DOHH2 (cell line): ENCODE measurements at regions not wholly inside any gene's neighbourhood (a gene's known extent, or its start where the extent isn't known, plus 50 kb on each side); places are given as distances from the start of the nearest gene placed in this dataset.

Experiments
- H3F3A ChIP-seq: fragments of 200-600 bp; sonication (generic), shearing (Covaris generic); 2 replicates; pipeline ENCODE4 v1.6.0; 2016; ENCODE audit warnings: antibody characterized with exemption, mild to moderate bottlenecking; ENCODE audit not compliant: control insufficient read depth, insufficient read depth
- H3K27ac ChIP-seq: fragments of 200-600 bp; sonication (generic); 2 replicates; pipeline ENCODE4 v1.5.1; 2014; ENCODE audit warnings: low read depth, mild to moderate bottlenecking, low read length, moderate library complexity
- H3K27me3 ChIP-seq: fragments of 200-600 bp; sonication (generic); 2 replicates; pipeline ENCODE4 v1.6.1; 2014; ENCODE audit warnings: mild to moderate bottlenecking, low read length, mixed read lengths; ENCODE audit not compliant: control insufficient read depth
- H3K36me3 ChIP-seq: fragments of 200-600 bp; sonication (generic); 2 replicates; pipeline ENCODE4 v1.6.1; 2014; ENCODE audit warnings: mild to moderate bottlenecking, low read length, moderate library complexity, mixed read lengths; ENCODE audit not compliant: control insufficient read depth
- H3K4me1 ChIP-seq: fragments of 200-600 bp; sonication (generic); 2 replicates; pipeline ENCODE4 v1.6.1; 2014; ENCODE audit warnings: mild to moderate bottlenecking, low read length, mixed read lengths; ENCODE audit not compliant: control insufficient read depth
- H3K4me2 ChIP-seq: fragments of 200-600 bp; sonication (generic); 2 replicates; pipeline ENCODE4 v1.6.0; 2014; ENCODE audit warnings: mild to moderate bottlenecking, low read length, moderate library complexity
- H3K4me3 ChIP-seq: fragments of 200-600 bp; sonication (generic); 2 replicates; pipeline ENCODE4 v1.5.1; 2014; ENCODE audit warnings: mild to moderate bottlenecking, low read length, mixed read lengths
- H3K79me2 ChIP-seq: fragments of 200-600 bp; sonication (generic); 2 replicates; pipeline ENCODE4 v1.6.1; 2014; ENCODE audit warnings: mild to moderate bottlenecking, low read length, mixed read lengths; ENCODE audit not compliant: control insufficient read depth
- H3K9me2 ChIP-seq: fragments of 200-600 bp; sonication (generic); replicated peaks from 2 replicates; pipeline ENCODE4 v1.6.1; 2014; ENCODE audit warnings: mild to moderate bottlenecking, low read length, mixed read lengths; ENCODE audit not compliant: control insufficient read depth
- H3K9me3 ChIP-seq: fragments of 200-600 bp; sonication (generic); 2 replicates; pipeline ENCODE4 v1.6.1; 2014; ENCODE audit warnings: antibody characterized with exemption, low read length, mixed read lengths; ENCODE audit not compliant: control insufficient read depth, insufficient read depth
- H4K20me1 ChIP-seq: fragments of 200-600 bp; sonication (generic); 2 replicates; pipeline ENCODE4 v1.6.0; 2014; ENCODE audit warnings: low read depth, mild to moderate bottlenecking, antibody characterized with exemption, low read length, moderate library complexity; ENCODE audit not compliant: control insufficient read depth, insufficient read depth
- CTCF ChIP-seq: fragments of 200-600 bp; sonication (generic); IDR thresholded peaks from one replicate; pipeline ENCODE4 v1.5.1; 2014; ENCODE audit warnings: antibody characterized with exemption, mild to moderate bottlenecking, low read depth, low read length; ENCODE audit not compliant: poor library complexity, severe bottlenecking
- EZH2phosphoT487 ChIP-seq: fragments of 200-600 bp; sonication (generic); IDR thresholded peaks from 2 replicates; pipeline ENCODE4 v1.6.1; 2017; ENCODE audit warnings: borderline replicate concordance, mild to moderate bottlenecking, antibody characterized with exemption, low read length, moderate library complexity, mixed read lengths

DNA sequence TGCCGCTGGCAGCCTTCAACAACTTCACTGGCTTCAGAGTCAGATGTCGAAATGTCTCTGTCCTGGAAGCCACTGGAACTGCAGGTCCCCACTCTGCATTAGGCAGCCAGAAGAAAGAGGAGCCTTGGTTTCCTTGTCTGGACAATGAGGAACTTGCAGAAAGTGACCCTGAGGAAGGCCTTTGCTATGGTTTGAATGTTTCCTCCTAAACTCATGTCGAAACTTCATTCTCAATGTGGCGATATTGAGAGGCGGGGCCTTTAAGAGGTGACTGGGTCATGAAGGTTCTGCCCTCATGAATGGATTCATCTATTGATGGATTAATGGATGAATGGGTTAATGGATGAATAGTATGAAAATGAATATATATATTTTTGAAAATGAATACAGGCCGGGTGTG lies 61.6 kb upstream of the GPR26 start:
- H3K4me1 ChIP-seq = no peaks in the 10 kb centered on the region
- H3K27ac ChIP-seq = no peak overlapping the region
- H3K4me2 ChIP-seq = no peak overlapping the region
- no peaks in the 10 kb centered on the region for H3K79me2 ChIP-seq
- H3K27me3 ChIP-seq = peaks cover 17% of the 10 kb centered on the region
- no peaks in the 10 kb centered on the region for H3K36me3 ChIP-seq
- no peak for TF ChIP-seq EZH2phosphoT487
- no peak for TF ChIP-seq CTCF
- no peaks in the 10 kb centered on the region for H3K9me2 ChIP-seq
- no peaks in the 10 kb centered on the region for H3F3A ChIP-seq
- no peaks in the 10 kb centered on the region for H4K20me1 ChIP-seq
- H3K9me3 ChIP-seq = no peaks in the 10 kb centered on the region
- H3K4me3 ChIP-seq = no peak overlapping the region

GRCh38 chr10:123606006-123606405 lies 60.1 kb upstream of the GPR26 start:
- no peaks in the 10 kb centered on the region for H3K9me2 ChIP-seq
- H3K27me3 ChIP-seq = peaks cover 16% of the 10 kb centered on the region
- H3K36me3 ChIP-seq = no peaks in the 10 kb centered on the region
- no peaks in the 10 kb centered on the region for H3K4me1 ChIP-seq
- no peak overlapping the region for H3K27ac ChIP-seq
- no peaks in the 10 kb centered on the region for H3K79me2 ChIP-seq
- H3K4me3 ChIP-seq = no peak overlapping the region
- no peaks in the 10 kb centered on the region for H3F3A ChIP-seq
- no peak overlapping the region for H3K4me2 ChIP-seq
- H3K9me3 ChIP-seq = no peaks in the 10 kb centered on the region
- H4K20me1 ChIP-seq = no peaks in the 10 kb centered on the region
- TF ChIP-seq CTCF (no peak), EZH2phosphoT487 (no peak)

GRCh38 chr10:123606955-123607354 lies 59.2 kb upstream of the GPR26 start:
- no peaks in the 10 kb centered on the region for H3K36me3 ChIP-seq
- H4K20me1 ChIP-seq = no peaks in the 10 kb centered on the region
- no peaks in the 10 kb centered on the region for H3K9me2 ChIP-seq
- H3K4me1 ChIP-seq = no peaks in the 10 kb centered on the region
- no peak overlapping the region for H3K4me3 ChIP-seq
- no peaks in the 10 kb centered on the region for H3F3A ChIP-seq
- no peaks in the 10 kb centered on the region for H3K79me2 ChIP-seq
- H3K4me2 ChIP-seq = no peak overlapping the region
- peaks cover 13% of the 10 kb centered on the region for H3K27me3 ChIP-seq
- no peaks in the 10 kb centered on the region for H3K9me3 ChIP-seq
- TF ChIP-seq CTCF (no peak), EZH2phosphoT487 (no peak)
- no peak overlapping the region for H3K27ac ChIP-seq

- no peaks in the 10 kb centered on the region for H3K9me2 ChIP-seq
- H3K4me3 ChIP-seq = no peak overlapping the region
Measured at GRCh38 chr10:123607386-123607785, 58.8 kb upstream of the GPR26 start.

More at GRCh38 chr10:123607386-123607785, 58.8 kb upstream of the GPR26 start:
- Histone ChIP-seq H3K36me3 (no peaks in the 10 kb centered on the region), H3K79me2 (no peaks in the 10 kb centered on the region), H3K27me3 (peaks cover 10% of the 10 kb centered on the region), H3K4me2 (no peak overlapping the region), H3K4me1 (no peaks in the 10 kb centered on the region), H3K9me3 (no peaks in the 10 kb centered on the region), H3K27ac (no peak overlapping the region), H3F3A (no peaks in the 10 kb centered on the region), H4K20me1 (no peaks in the 10 kb centered on the region)
- no peak for TF ChIP-seq EZH2phosphoT487
- TF ChIP-seq CTCF = no peak
